ENCODE measurements at regions not wholly inside any gene's neighbourhood (a gene's known extent, or its start where the extent isn't known, plus 50 kb on each side); places are given as distances from the start of the nearest gene placed in this dataset.

GRCh38 chr13:90545070-90545840, 802.2 kb upstream of the MIR17HG start:
- no peak overlapping the region for H3K4me3 ChIP-seq (ENCODE audit: insufficient read depth, low read depth, low read length, poor library complexity, severe bottlenecking)
- no peaks in the 10 kb centered on the region for H3K27me3 ChIP-seq (replicated peaks; ENCODE audit: control insufficient read depth, insufficient read depth, low read length, poor library complexity, severe bottlenecking)
- DNase-seq, result no peak
- H3K27ac ChIP-seq (ENCODE audit: insufficient read depth, low read length, poor library complexity, severe bottlenecking), result no peak overlapping the region
- H3K36me3 ChIP-seq (ENCODE audit: control insufficient read depth, insufficient read depth, low read length), result no peaks in the 10 kb centered on the region
- H3K4me1 ChIP-seq (ENCODE audit: control insufficient read depth, insufficient read depth, low read length, poor library complexity, severe bottlenecking), result no peaks in the 10 kb centered on the region
- H3K9me3 ChIP-seq (ENCODE audit: control insufficient read depth, low read length), result no peaks in the 10 kb centered on the region

GRCh38 chr13:90547272-90547790, 800.2 kb upstream of the MIR17HG start:
- no peaks in the 10 kb centered on the region for H3K9me3 ChIP-seq (ENCODE audit: control insufficient read depth, low read length)
- no peaks in the 10 kb centered on the region for H3K36me3 ChIP-seq (ENCODE audit: control insufficient read depth, insufficient read depth, low read length)
- H3K27ac ChIP-seq (ENCODE audit: insufficient read depth, low read length, poor library complexity, severe bottlenecking), result no peak overlapping the region
- H3K4me3 ChIP-seq (ENCODE audit: insufficient read depth, low read depth, low read length, poor library complexity, severe bottlenecking), result no peak overlapping the region
- no peak for DNase-seq
- no peaks in the 10 kb centered on the region for H3K27me3 ChIP-seq (replicated peaks; ENCODE audit: control insufficient read depth, insufficient read depth, low read length, poor library complexity, severe bottlenecking)
- H3K4me1 ChIP-seq (ENCODE audit: control insufficient read depth, insufficient read depth, low read length, poor library complexity, severe bottlenecking), result no peaks in the 10 kb centered on the region

- DNase-seq, result no peak
- no peak overlapping the region for H3K4me3 ChIP-seq (ENCODE audit: insufficient read depth, low read depth, low read length, poor library complexity, severe bottlenecking)
- no peaks in the 10 kb centered on the region for H3K9me3 ChIP-seq (ENCODE audit: control insufficient read depth, low read length)
- no peaks in the 10 kb centered on the region for H3K36me3 ChIP-seq (ENCODE audit: control insufficient read depth, insufficient read depth, low read length)
- no peaks in the 10 kb centered on the region for H3K27me3 ChIP-seq (replicated peaks; ENCODE audit: control insufficient read depth, insufficient read depth, low read length, poor library complexity, severe bottlenecking)
- H3K27ac ChIP-seq (ENCODE audit: insufficient read depth, low read length, poor library complexity, severe bottlenecking), result no peak overlapping the region
- H3K4me1 ChIP-seq (ENCODE audit: control insufficient read depth, insufficient read depth, low read length, poor library complexity, severe bottlenecking), result no peaks in the 10 kb centered on the region
These were observed 796.2 kb upstream of the MIR17HG start for GRCh38 chr13:90551253-90551652.

GRCh38 chr13:90552702-90553101, 794.8 kb upstream of the MIR17HG start:
- Histone ChIP-seq H3K36me3 (ENCODE audit: control insufficient read depth, insufficient read depth, low read length) (no peaks in the 10 kb centered on the region), H3K4me1 (ENCODE audit: control insufficient read depth, insufficient read depth, low read length, poor library complexity, severe bottlenecking) (no peaks in the 10 kb centered on the region), H3K27me3 (replicated peaks; ENCODE audit: control insufficient read depth, insufficient read depth, low read length, poor library complexity, severe bottlenecking) (no peaks in the 10 kb centered on the region), H3K27ac (ENCODE audit: insufficient read depth, low read length, poor library complexity, severe bottlenecking) (no peak overlapping the region), H3K4me3 (ENCODE audit: insufficient read depth, low read depth, low read length, poor library complexity, severe bottlenecking) (no peak overlapping the region), H3K9me3 (ENCODE audit: control insufficient read depth, low read length) (no peaks in the 10 kb centered on the region)
- DNase-seq, result no peak

- no peak overlapping the region for H3K27ac ChIP-seq (ENCODE audit: insufficient read depth, low read length, poor library complexity, severe bottlenecking)
- no peaks in the 10 kb centered on the region for H3K9me3 ChIP-seq (ENCODE audit: control insufficient read depth, low read length)
- H3K4me3 ChIP-seq (ENCODE audit: insufficient read depth, low read depth, low read length, poor library complexity, severe bottlenecking), result no peak overlapping the region
- H3K27me3 ChIP-seq (replicated peaks; ENCODE audit: control insufficient read depth, insufficient read depth, low read length, poor library complexity, severe bottlenecking), result no peaks in the 10 kb centered on the region
- no peak for DNase-seq
- H3K36me3 ChIP-seq (ENCODE audit: control insufficient read depth, insufficient read depth, low read length), result no peaks in the 10 kb centered on the region
- no peaks in the 10 kb centered on the region for H3K4me1 ChIP-seq (ENCODE audit: control insufficient read depth, insufficient read depth, low read length, poor library complexity, severe bottlenecking)
These were observed 794.3 kb upstream of the MIR17HG start for GRCh38 chr13:90553159-90553558.

GRCh38 chr13:90557626-90558025, 789.9 kb upstream of the MIR17HG start:
- Histone ChIP-seq H3K27ac (ENCODE audit: insufficient read depth, low read length, poor library complexity, severe bottlenecking) (no peak overlapping the region), H3K36me3 (ENCODE audit: control insufficient read depth, insufficient read depth, low read length) (no peaks in the 10 kb centered on the region)

GRCh38 chr13:90562443-90562842, 785.0 kb upstream of the MIR17HG start:
- Histone ChIP-seq H3K4me1 (ENCODE audit: control insufficient read depth, insufficient read depth, low read length, poor library complexity, severe bottlenecking) (no peaks in the 10 kb centered on the region), H3K9me3 (ENCODE audit: control insufficient read depth, low read length) (no peaks in the 10 kb centered on the region), H3K36me3 (ENCODE audit: control insufficient read depth, insufficient read depth, low read length) (no peaks in the 10 kb centered on the region), H3K27me3 (replicated peaks; ENCODE audit: control insufficient read depth, insufficient read depth, low read length, poor library complexity, severe bottlenecking) (no peaks in the 10 kb centered on the region), H3K4me3 (ENCODE audit: insufficient read depth, low read depth, low read length, poor library complexity, severe bottlenecking) (no peak overlapping the region), H3K27ac (ENCODE audit: insufficient read depth, low read length, poor library complexity, severe bottlenecking) (no peak overlapping the region)
- DNase-seq, result no peak

More at GRCh38 chr13:90557626-90558025, 789.9 kb upstream of the MIR17HG start:
- no peak for DNase-seq
- Histone ChIP-seq H3K9me3 (ENCODE audit: control insufficient read depth, low read length) (no peaks in the 10 kb centered on the region), H3K27me3 (replicated peaks; ENCODE audit: control insufficient read depth, insufficient read depth, low read length, poor library complexity, severe bottlenecking) (no peaks in the 10 kb centered on the region), H3K4me1 (ENCODE audit: control insufficient read depth, insufficient read depth, low read length, poor library complexity, severe bottlenecking) (no peaks in the 10 kb centered on the region), H3K4me3 (ENCODE audit: insufficient read depth, low read depth, low read length, poor library complexity, severe bottlenecking) (no peak overlapping the region)

GRCh38 chr13:90564096-90564495, 783.4 kb upstream of the MIR17HG start:
- Histone ChIP-seq H3K4me1 (ENCODE audit: control insufficient read depth, insufficient read depth, low read length, poor library complexity, severe bottlenecking) (no peaks in the 10 kb centered on the region), H3K27ac (ENCODE audit: insufficient read depth, low read length, poor library complexity, severe bottlenecking) (no peak overlapping the region), H3K9me3 (ENCODE audit: control insufficient read depth, low read length) (no peaks in the 10 kb centered on the region), H3K27me3 (replicated peaks; ENCODE audit: control insufficient read depth, insufficient read depth, low read length, poor library complexity, severe bottlenecking) (no peaks in the 10 kb centered on the region), H3K36me3 (ENCODE audit: control insufficient read depth, insufficient read depth, low read length) (no peaks in the 10 kb centered on the region), H3K4me3 (ENCODE audit: insufficient read depth, low read depth, low read length, poor library complexity, severe bottlenecking) (no peak overlapping the region)
- DNase-seq, result no peak

- H3K36me3 ChIP-seq (ENCODE audit: control insufficient read depth, insufficient read depth, low read length), result no peaks in the 10 kb centered on the region
- H3K27me3 ChIP-seq (replicated peaks; ENCODE audit: control insufficient read depth, insufficient read depth, low read length, poor library complexity, severe bottlenecking), result no peaks in the 10 kb centered on the region
- no peak overlapping the region for H3K4me3 ChIP-seq (ENCODE audit: insufficient read depth, low read depth, low read length, poor library complexity, severe bottlenecking)
- no peaks in the 10 kb centered on the region for H3K4me1 ChIP-seq (ENCODE audit: control insufficient read depth, insufficient read depth, low read length, poor library complexity, severe bottlenecking)
- no peak for DNase-seq
- no peaks in the 10 kb centered on the region for H3K9me3 ChIP-seq (ENCODE audit: control insufficient read depth, low read length)
- no peak overlapping the region for H3K27ac ChIP-seq (ENCODE audit: insufficient read depth, low read length, poor library complexity, severe bottlenecking)
These were observed 782.9 kb upstream of the MIR17HG start for GRCh38 chr13:90564566-90564965.

GRCh38 chr13:90565985-90566713, 781.3 kb upstream of the MIR17HG start:
- no peak for DNase-seq
- Histone ChIP-seq H3K4me3 (ENCODE audit: insufficient read depth, low read depth, low read length, poor library complexity, severe bottlenecking) (no peak overlapping the region), H3K27me3 (replicated peaks; ENCODE audit: control insufficient read depth, insufficient read depth, low read length, poor library complexity, severe bottlenecking) (no peaks in the 10 kb centered on the region), H3K4me1 (ENCODE audit: control insufficient read depth, insufficient read depth, low read length, poor library complexity, severe bottlenecking) (no peaks in the 10 kb centered on the region), H3K9me3 (ENCODE audit: control insufficient read depth, low read length) (no peaks in the 10 kb centered on the region), H3K36me3 (ENCODE audit: control insufficient read depth, insufficient read depth, low read length) (no peaks in the 10 kb centered on the region), H3K27ac (ENCODE audit: insufficient read depth, low read length, poor library complexity, severe bottlenecking) (no peak overlapping the region)

All from effector memory CD4-positive, alpha-beta T cell (primary cell).